OCI-LY7 (cell line): ENCODE measurements at regions not wholly inside any gene's neighbourhood (a gene's known extent, or its start where the extent isn't known, plus 50 kb on each side); places are given as distances from the start of the nearest gene placed in this dataset. TPM values are rescaled to one million over a fixed set of nuclear protein-coding genes. Genes with fewer than 3 reads are reported as not detected.

Source experiments
- BruUV-seq: library from RNA; stranded (reverse); fragments of 400-500 nt; replicated peaks from 2 replicates; lab custom pipeline; 2021; lab: Mats Ljungman, UMichigan
- CTCF ChIA-PET: fragments of 300-600 bp; sonication (Branson Sonifier 250); formaldehyde crosslinking; loops from one replicate; lab custom pipeline; 2022; ENCODE audit warnings: antibody characterized with exemption; ENCODE audit not compliant: unreplicated experiment; lab: Charles Lee
- POLR2A ChIA-PET: fragments of 300-600 bp; sonication (Branson Sonifier 250); formaldehyde crosslinking; loops from one replicate; lab custom pipeline; 2022; ENCODE audit warnings: antibody characterized with exemption; lab: Charles Lee
- DNase-seq: peaks from one replicate; pipeline ENCODE4 v3.0.0-alpha.2; 2015; ENCODE audit warnings: low spot score
- H2AFZ ChIP-seq: fragments of 200-600 bp; sonication (generic), shearing (Covaris generic); 2 replicates; pipeline ENCODE4 v1.6.1; 2014; ENCODE audit warnings: mild to moderate bottlenecking, antibody characterized with exemption, low read length, moderate library complexity
- H3K27ac ChIP-seq: fragments of 200-600 bp; sonication (generic); 2 replicates; pipeline ENCODE4 v1.5.1; 2014; ENCODE audit warnings: mixed run types, low read depth, mild to moderate bottlenecking, moderate library complexity, low read length, inconsistent platforms; ENCODE audit not compliant: poor library complexity, severe bottlenecking
- H3K36me3 ChIP-seq: fragments of 200-600 bp; sonication (generic); 2 replicates; pipeline ENCODE4 v1.6.1; 2014; ENCODE audit warnings: mild to moderate bottlenecking, antibody characterized with exemption, low read length, moderate library complexity, mixed read lengths; ENCODE audit not compliant: insufficient read depth
- H3K4me1 ChIP-seq: fragments of 200-600 bp; sonication (generic); 2 replicates; pipeline ENCODE4 v1.5.1; 2014; ENCODE audit warnings: mild to moderate bottlenecking, low read length; ENCODE audit not compliant: insufficient read depth, poor library complexity, severe bottlenecking
- H3K4me2 ChIP-seq: fragments of 200-600 bp; sonication (generic); 2 replicates; pipeline ENCODE4 v1.6.1; 2014; ENCODE audit warnings: mild to moderate bottlenecking, low read length
- H3K4me3 ChIP-seq: fragments of 200-600 bp; sonication (generic); 2 replicates; pipeline ENCODE4 v1.5.1; 2014; ENCODE audit warnings: mild to moderate bottlenecking, low read depth, low read length; ENCODE audit not compliant: poor library complexity, severe bottlenecking
- H3K79me2 ChIP-seq: fragments of 200-600 bp; sonication (generic); 2 replicates; pipeline ENCODE4 v1.6.1; 2016; ENCODE audit warnings: low read depth, mild to moderate bottlenecking, low read length, moderate library complexity, mixed read lengths; ENCODE audit not compliant: insufficient read depth
- H3K9me2 ChIP-seq: fragments of 200-600 bp; sonication (generic); 2 replicates; pipeline ENCODE4 v1.6.1; 2016; ENCODE audit warnings: mild to moderate bottlenecking, low read length, mixed read lengths; ENCODE audit not compliant: insufficient read depth
- H3K9me3 ChIP-seq: fragments of 200-600 bp; sonication (generic); 2 replicates; pipeline ENCODE4 v1.6.1; 2014; ENCODE audit warnings: mild to moderate bottlenecking, mixed run types, low read length, mixed read lengths
- H4K20me1 ChIP-seq: fragments of 200-600 bp; sonication (generic); 2 replicates; pipeline ENCODE4 v1.6.1; 2014; ENCODE audit warnings: mild to moderate bottlenecking, antibody characterized with exemption, low read length, moderate library complexity, mixed read lengths; ENCODE audit not compliant: insufficient read depth
- CTCF ChIP-seq: fragments of 200-600 bp; sonication (generic); conservative IDR thresholded peaks from 2 replicates; pipeline ENCODE4 v1.5.1; 2014; ENCODE audit warnings: mild to moderate bottlenecking, antibody characterized with exemption, low read length, moderate library complexity, mixed read lengths
- EZH2phosphoT487 ChIP-seq: fragments of 200-600 bp; sonication (generic); IDR thresholded peaks from 2 replicates; pipeline ENCODE4 v1.6.1; 2018; ENCODE audit warnings: low read depth, borderline replicate concordance, mild to moderate bottlenecking, mixed run types, antibody characterized with exemption, low read length, moderate library complexity, mixed read lengths
- intact Hi-C: fragments of 100-400 bp; cut with micrococcal nuclease; formaldehyde crosslinking; loops from one replicate; pipeline ENCODE4 v1.10.0; 2022; ENCODE audit not compliant: unreplicated experiment
- small RNA-seq: library from RNA; depleted of rRNA; stranded (forward); fragments of <200 nt; gene quantifications from one replicate; pipeline ENCODE3, GENCODE V24; 2014

GRCh38 chr1:57474137-57474750, 50.4 kb upstream of the DAB1 start:
- TF ChIP-seq EZH2phosphoT487: no peak
- no peak for TF ChIP-seq CTCF
- H3K27ac ChIP-seq: no peak overlapping the region
- intact Hi-C loops: no loop called here
- H3K9me2 ChIP-seq: no peaks in the 10 kb centered on the region
- H3K36me3 ChIP-seq: no peaks in the 10 kb centered on the region
- H3K4me2 ChIP-seq: no peak overlapping the region
- no peaks in the 10 kb centered on the region for H3K9me3 ChIP-seq
- no TSS peak for BruUV-seq
- ChIA-PET CTCF (no interaction called here), POLR2A (interaction anchor here (0.7 kb wide), 1 partner anchor 115 kb away, joined by 3 read pairs; no protein-coding TSS in a partner anchor)
- no peaks in the 10 kb centered on the region for H3K79me2 ChIP-seq
- H2AFZ ChIP-seq: no peak overlapping the region
- H3K4me1 ChIP-seq: no peaks in the 10 kb centered on the region
- no peak overlapping the region for H3K4me3 ChIP-seq
- no peaks in the 10 kb centered on the region for H4K20me1 ChIP-seq
- no peak for DNase-seq

Small RNA genes lying in the stretch of these regions (small RNA-seq; reads per million reads assigned to genes)
- gene AL445193.1: not detected
